CD4-positive, alpha-beta T cell treated with Interleukin-17A for 1 hour (primary cell): ENCODE measurements at regions not wholly inside any gene's neighbourhood (a gene's known extent, or its start where the extent isn't known, plus 50 kb on each side); places are given as distances from the start of the nearest gene placed in this dataset.

Source experiments
- DNase-seq: peaks from one replicate; pipeline ENCODE4 v3.0.0-alpha.2; 2020

GRCh38 chr5:114296191-114296590, 65.7 kb upstream of the KCNN2 start:
- DNase-seq, result no peak

GRCh38 chr5:114297915-114298314, 64.0 kb upstream of the KCNN2 start:
- no peak for DNase-seq

GRCh38 chr5:114305402-114306207, 56.3 kb upstream of the KCNN2 start:
- no peak for DNase-seq

GRCh38 chr5:114308017-114308416, 53.9 kb upstream of the KCNN2 start:
- no peak for DNase-seq

GRCh38 chr5:114308508-114308907, 53.4 kb upstream of the KCNN2 start:
- DNase-seq, result no peak

- DNase-seq, result no peak
Observed at GRCh38 chr5:114310666-114311065, 51.2 kb upstream of the KCNN2 start.

- DNase-seq, result no peak
Observed at GRCh38 chr5:114311281-114311680, 50.6 kb upstream of the KCNN2 start.

- no peak for DNase-seq
Observed at GRCh38 chr5:114311968-114312367, 49.9 kb upstream of the KCNN2 start.
